ENCODE measurements at regions not wholly inside any gene's neighbourhood (a gene's known extent, or its start where the extent isn't known, plus 50 kb on each side); places are given as distances from the start of the nearest gene placed in this dataset.

DNA sequence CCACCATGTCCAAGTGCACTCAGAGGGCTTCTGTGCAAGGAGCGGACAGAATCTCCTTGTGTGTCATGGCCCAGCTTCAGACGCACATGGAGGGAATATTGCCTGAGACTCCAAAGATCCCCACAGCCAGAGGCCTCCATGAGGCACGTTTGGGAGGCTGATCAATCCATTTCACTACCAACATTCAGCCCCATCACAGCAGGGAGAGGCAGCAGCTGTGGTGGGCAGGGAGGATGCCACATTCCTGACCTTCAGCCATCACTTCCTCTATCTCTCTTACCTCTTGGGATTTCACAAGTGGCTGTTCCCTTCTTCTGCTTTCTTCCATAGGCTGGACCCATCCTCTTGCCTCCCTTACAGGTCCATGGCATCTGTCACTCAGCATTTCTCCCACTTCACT lies 82.4 kb upstream of the MBNL2 start:
- Mint-ChIP-seq H3K27me3 (peaks cover 19% of the 10 kb centered on the region), H3K27ac (no peak overlapping the region), H3K9me3 (ENCODE audit: low read depth) (no peaks in the 10 kb centered on the region), H3K36me3 (ENCODE audit: low read depth) (no peaks in the 10 kb centered on the region), H3K4me3 (no peak overlapping the region), H3K4me1 (peaks cover 16% of the 10 kb centered on the region)
- POLR2A ChIA-PET: no interaction called here
- ATAC-seq: no peak
- intact Hi-C loops (cut with DNase I, micrococcal nuclease): loop anchor here in 1 of 2 experiments (5.0 kb wide), 2 partner anchors 73 to 1713 kb away; no protein-coding TSS in a partner anchor
- CTCF ChIA-PET: interaction anchor here (1.1 kb wide), 1 partner anchor 30 kb away, joined by 4 read pairs; no protein-coding TSS in a partner anchor
- no peak for DNase-seq

DNA sequence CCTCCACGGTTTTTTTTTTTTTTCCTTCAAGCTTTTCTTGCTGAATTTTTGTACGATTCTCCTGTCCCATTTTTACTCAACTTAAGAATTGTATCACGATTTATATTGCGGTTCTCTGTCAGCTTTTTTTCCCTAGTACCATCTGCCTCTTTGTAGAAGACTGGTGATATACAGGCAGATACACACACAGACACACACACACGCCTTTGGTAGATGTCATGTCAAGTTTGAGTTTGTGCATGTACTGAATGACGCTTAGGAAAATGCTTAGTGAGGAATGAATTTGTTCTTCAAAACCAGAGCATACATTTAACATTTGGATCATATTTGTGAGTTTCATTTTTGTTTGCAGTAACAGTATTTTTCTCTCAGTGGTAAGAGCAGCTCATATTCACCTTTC lies 82.0 kb upstream of the MBNL2 start:
- no peak for ATAC-seq
- Mint-ChIP-seq H3K36me3 (ENCODE audit: low read depth) (no peaks in the 10 kb centered on the region), H3K27ac (no peak overlapping the region), H3K4me3 (no peak overlapping the region), H3K27me3 (peaks cover 21% of the 10 kb centered on the region), H3K4me1 (peaks cover 16% of the 10 kb centered on the region), H3K9me3 (ENCODE audit: low read depth) (no peaks in the 10 kb centered on the region)
- intact Hi-C loops (cut with DNase I, micrococcal nuclease): loop anchor here in 1 of 2 experiments (5.0 kb wide), 2 partner anchors 72 to 1712 kb away; no protein-coding TSS in a partner anchor
- ChIA-PET POLR2A (no interaction called here), CTCF (interaction anchor here (1.1 kb wide), 1 partner anchor 30 kb away, joined by 4 read pairs; no protein-coding TSS in a partner anchor)
- no peak for DNase-seq

DNA sequence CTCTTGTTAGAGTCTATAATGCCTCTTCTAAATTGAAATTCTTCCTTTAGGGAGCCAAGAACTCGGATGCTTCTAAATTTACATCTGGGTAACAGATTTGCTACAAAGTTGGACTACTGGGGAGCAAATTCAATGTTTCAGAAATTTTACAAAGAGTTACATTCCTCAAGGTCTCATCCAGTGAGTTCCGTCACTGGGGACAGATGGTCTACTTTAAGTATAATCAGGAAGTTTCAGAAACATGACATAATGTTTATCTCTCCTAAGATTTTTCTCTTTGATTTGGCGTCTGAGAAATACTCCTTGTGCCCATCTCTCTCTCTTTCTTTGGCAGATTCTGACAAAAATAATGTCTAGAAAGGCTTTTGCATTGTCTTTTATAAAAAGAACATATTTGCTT lies 81.5 kb upstream of the MBNL2 start:
- CTCF ChIA-PET: interaction anchor here (1.1 kb wide), 1 partner anchor 31 kb away, joined by 4 read pairs; no protein-coding TSS in a partner anchor
- POLR2A ChIA-PET: no interaction called here
- Mint-ChIP-seq H3K4me3 (no peak overlapping the region), H3K36me3 (ENCODE audit: low read depth) (no peaks in the 10 kb centered on the region), H3K9me3 (ENCODE audit: low read depth) (no peaks in the 10 kb centered on the region), H3K4me1 (peaks cover 16% of the 10 kb centered on the region), H3K27me3 (peaks cover 23% of the 10 kb centered on the region), H3K27ac (no peak overlapping the region)
- ATAC-seq: no peak
- intact Hi-C loops (cut with DNase I, micrococcal nuclease): loop anchor here (1.0 to 5.0 kb wide), 3 partner anchors 14 to 1712 kb away; no protein-coding TSS in a partner anchor
- DNase-seq: no peak

DNA sequence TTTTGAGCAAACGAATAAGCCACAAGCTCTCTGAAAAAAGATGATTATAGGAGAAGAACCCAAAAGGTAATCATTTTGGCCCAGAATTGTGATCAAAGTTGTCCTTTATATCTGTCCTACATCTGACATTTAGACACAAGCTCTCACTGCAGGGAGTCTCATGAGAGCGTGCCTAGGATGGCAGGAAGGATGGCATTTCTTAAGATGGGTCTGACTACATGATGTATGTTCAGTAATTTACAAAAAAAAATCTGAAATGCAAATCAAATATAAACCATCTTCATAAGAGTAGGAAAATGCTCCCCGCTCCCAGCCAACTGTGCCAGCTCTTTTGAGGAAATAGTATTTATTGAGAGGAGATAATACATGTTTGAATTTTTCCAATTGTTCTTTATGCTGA lies 81.0 kb upstream of the MBNL2 start:
- POLR2A ChIA-PET: interaction anchor here (0.7 to 1.0 kb wide), 3 partner anchors 10 to 89 kb away, joined by 3 to 4 read pairs (median 3); no protein-coding TSS in a partner anchor
- no peak for ATAC-seq

DNA sequence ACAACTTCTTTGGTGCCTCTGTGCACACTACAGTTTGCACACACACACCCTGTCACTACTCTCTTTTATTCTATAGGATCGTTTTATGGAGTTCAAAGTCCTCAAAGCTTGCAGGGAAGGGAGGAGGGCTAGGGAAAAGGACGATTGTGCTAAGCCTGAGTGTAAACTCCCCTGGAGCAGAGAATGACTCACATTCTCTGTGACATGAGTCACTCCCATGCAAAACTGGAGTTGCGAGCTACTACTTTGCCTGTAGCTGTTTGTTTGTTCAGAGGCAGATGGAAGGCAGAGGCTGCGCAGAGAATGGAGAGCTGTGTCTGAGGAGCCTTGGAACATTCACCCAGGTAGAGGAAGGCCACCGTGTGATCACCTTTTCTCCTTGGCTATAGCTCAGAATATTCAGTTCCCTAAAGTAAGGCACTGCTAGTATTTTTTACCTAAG lies 80.5 kb upstream of the MBNL2 start:
- peak; percentile 55 for DNase-seq
- intact Hi-C loops (cut with DNase I, micrococcal nuclease): loop anchor here (1.0 to 5.0 kb wide), 3 partner anchors 15 to 1711 kb away; no protein-coding TSS in a partner anchor
- no peak overlapping the region for H3K4me3 Mint-ChIP-seq
- H3K9me3 Mint-ChIP-seq (ENCODE audit: low read depth): no peaks in the 10 kb centered on the region
- H3K27me3 Mint-ChIP-seq: peaks cover 26% of the 10 kb centered on the region
- H3K4me1 Mint-ChIP-seq: peaks cover 16% of the 10 kb centered on the region
- no peak overlapping the region for H3K27ac Mint-ChIP-seq
- no peaks in the 10 kb centered on the region for H3K36me3 Mint-ChIP-seq (ENCODE audit: low read depth)
- ChIA-PET POLR2A (interaction anchor here (0.7 to 1.0 kb wide), 3 partner anchors 11 to 89 kb away, joined by 3 to 4 read pairs (median 3); no protein-coding TSS in a partner anchor), CTCF (interaction anchor here (1.0 to 1.7 kb wide), 7 partner anchors 19 to 217 kb away, joined by 3 to 8 read pairs (median 4); partner anchors contain the start of gene MBNL2)
- peak; percentile 99 for ATAC-seq

More for the DNA sequence above, 81.0 kb upstream of the MBNL2 start:
- Mint-ChIP-seq H3K27me3 (peaks cover 23% of the 10 kb centered on the region), H3K4me1 (peaks cover 16% of the 10 kb centered on the region), H3K9me3 (ENCODE audit: low read depth) (no peaks in the 10 kb centered on the region), H3K27ac (no peak overlapping the region), H3K4me3 (no peak overlapping the region), H3K36me3 (ENCODE audit: low read depth) (no peaks in the 10 kb centered on the region)
- no peak for DNase-seq
- CTCF ChIA-PET: interaction anchor here (1.0 to 1.7 kb wide), 6 partner anchors 19 to 218 kb away, joined by 3 to 8 read pairs (median 5); partner anchors contain the start of gene MBNL2
- intact Hi-C loops (cut with DNase I, micrococcal nuclease): loop anchor here (1.0 to 5.0 kb wide), 3 partner anchors 15 to 1711 kb away; no protein-coding TSS in a partner anchor

DNA sequence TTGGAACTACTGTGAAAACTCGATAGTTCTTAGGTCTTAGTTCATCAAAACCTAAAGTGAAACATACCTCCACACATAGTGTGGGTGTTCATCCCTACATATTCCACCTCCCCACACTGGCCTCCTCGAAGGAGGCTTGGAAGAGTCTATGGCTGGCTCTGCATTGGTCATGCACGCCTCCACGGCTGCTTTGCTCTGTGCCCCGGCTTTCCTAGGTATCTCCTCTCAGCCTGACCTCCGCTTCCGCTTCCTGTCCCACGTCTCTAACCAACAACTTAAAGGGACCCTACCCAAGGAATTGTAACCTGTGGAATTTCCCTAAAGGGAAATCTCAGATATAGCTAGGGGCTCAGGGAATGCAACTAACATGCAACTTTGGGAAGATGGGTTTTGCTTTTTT lies 79.7 kb upstream of the MBNL2 start:
- DNase-seq (no peak), ATAC-seq (no peak)
- Mint-ChIP-seq H3K9me3 (ENCODE audit: low read depth) (no peaks in the 10 kb centered on the region), H3K27me3 (peaks cover 24% of the 10 kb centered on the region), H3K4me1 (peaks cover 16% of the 10 kb centered on the region), H3K36me3 (ENCODE audit: low read depth) (no peaks in the 10 kb centered on the region), H3K4me3 (no peak overlapping the region), H3K27ac (no peak overlapping the region)
- intact Hi-C loops (cut with DNase I, micrococcal nuclease): loop anchor here in 1 of 2 experiments (5.0 kb wide), 2 partner anchors 70 to 1710 kb away; no protein-coding TSS in a partner anchor
- ChIA-PET CTCF (interaction anchor here (0.6 to 1.7 kb wide), 5 partner anchors 49 to 644 kb away, joined by 3 to 6 read pairs (median 4); no protein-coding TSS in a partner anchor), POLR2A (no interaction called here)

DNA sequence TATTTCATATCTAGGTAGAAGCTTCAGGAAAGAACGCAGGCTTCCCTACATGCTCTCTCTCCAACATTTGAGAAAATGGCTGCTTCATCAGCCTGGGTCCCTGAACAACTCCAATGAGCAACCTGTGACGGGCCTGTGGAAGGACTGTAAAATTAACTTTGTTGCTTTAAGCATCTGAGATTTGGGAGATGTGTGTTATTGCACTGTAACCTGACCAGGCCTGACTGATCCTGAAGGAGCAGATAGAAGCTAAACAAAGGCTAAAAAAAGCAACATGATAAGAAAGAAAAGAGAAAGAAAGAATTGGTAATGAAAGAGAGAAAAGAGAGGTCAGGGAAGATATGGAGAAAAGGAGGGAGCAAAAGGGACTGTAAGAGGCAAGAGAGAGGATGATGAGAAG lies 77.1 kb upstream of the MBNL2 start:
- Mint-ChIP-seq H3K4me3 (no peak overlapping the region), H3K4me1 (peaks cover 16% of the 10 kb centered on the region), H3K27me3 (peaks cover 24% of the 10 kb centered on the region), H3K36me3 (ENCODE audit: low read depth) (no peaks in the 10 kb centered on the region), H3K27ac (no peak overlapping the region), H3K9me3 (ENCODE audit: low read depth) (no peaks in the 10 kb centered on the region)
- ATAC-seq: no peak
- no peak for DNase-seq
- intact Hi-C loops (cut with DNase I, micrococcal nuclease): no loop called here
- CTCF ChIA-PET: interaction anchor here (1.0 kb wide), 1 partner anchor 36 kb away, joined by 3 read pairs; no protein-coding TSS in a partner anchor
- POLR2A ChIA-PET: no interaction called here

DNA sequence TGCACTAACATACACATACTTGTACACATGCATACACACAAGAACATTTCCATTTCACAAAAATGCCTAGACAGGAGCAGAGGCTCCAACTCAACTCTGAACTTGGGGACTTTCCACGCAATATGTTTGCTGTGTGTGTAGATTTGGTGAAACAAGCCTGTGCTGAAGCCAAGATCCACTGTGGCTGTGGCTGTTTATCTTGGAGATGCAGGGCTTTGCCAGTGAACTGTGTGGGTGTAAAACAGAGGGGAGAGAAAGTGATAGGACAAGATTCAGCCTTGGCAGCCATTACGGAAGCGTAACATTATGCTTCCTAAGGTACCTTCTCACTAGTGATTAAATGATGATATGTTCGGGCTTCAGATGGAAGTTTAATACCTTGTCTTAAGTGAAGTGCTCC lies 73.2 kb upstream of the MBNL2 start:
- ChIA-PET POLR2A (no interaction called here), CTCF (interaction anchor here (0.8 kb wide), 1 partner anchor 25 kb away, joined by 5 read pairs; no protein-coding TSS in a partner anchor)
- Mint-ChIP-seq H3K4me3 (no peak overlapping the region), H3K27ac (no peak overlapping the region), H3K9me3 (ENCODE audit: low read depth) (no peaks in the 10 kb centered on the region), H3K4me1 (no peaks in the 10 kb centered on the region), H3K36me3 (ENCODE audit: low read depth) (no peaks in the 10 kb centered on the region), H3K27me3 (peaks cover 10% of the 10 kb centered on the region)
- ATAC-seq (no peak), DNase-seq (no peak)
- intact Hi-C loops (cut with DNase I, micrococcal nuclease): no loop called here

DNA sequence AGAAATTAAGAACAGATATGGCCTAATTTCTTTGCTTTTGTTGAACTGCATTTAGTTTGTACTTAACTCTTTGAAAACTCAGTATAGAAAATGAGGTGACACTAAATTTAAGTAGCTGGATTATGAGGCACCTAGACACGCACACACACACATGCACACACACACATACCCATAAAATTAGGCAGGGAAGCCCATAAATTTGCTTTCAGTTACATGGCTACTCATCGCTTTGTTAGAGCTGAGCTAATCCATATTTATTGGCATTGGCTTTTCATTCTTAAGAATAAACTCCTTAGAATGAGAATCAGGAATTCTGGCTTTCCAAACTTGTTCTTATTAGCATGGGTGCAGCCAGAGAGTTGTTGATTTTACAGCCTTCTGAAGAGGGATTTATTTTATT lies 61.7 kb upstream of the MBNL2 start:
- POLR2A ChIA-PET: no interaction called here

DNA sequence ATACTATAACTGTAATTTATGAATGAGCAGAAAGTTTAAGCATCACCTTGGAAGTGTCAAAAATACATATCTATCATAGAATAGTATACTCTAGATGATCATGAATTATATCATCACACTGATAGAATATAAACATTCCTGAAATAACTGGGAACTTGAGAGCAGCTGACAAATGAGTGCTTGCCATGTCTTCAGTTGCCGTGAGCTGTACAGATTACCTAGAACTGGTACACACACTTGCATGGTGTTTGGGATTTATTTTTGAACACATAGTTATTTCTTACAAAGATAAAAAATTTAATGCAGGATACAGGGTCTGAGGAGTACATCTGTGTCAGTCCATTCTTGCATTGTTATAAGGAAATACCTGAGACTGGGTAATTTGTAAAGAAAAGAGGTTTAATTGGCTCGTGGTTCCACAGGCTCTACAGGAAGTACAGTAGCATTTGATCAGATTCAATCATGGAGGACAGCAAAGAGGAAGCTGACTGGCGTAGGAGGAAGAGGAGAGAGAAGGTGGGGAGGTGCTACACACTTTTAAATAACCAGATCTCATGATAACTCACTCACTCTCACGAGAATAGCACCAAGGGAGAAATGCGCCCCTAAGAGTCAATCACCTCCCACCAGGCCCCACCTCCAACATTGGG lies 60.4 kb upstream of the MBNL2 start:
- CTCF ChIA-PET: no interaction called here

More for the DNA sequence above, 61.7 kb upstream of the MBNL2 start:
- Mint-ChIP-seq H3K27me3 (peaks cover 3% of the 10 kb centered on the region), H3K4me1 (peaks cover 3% of the 10 kb centered on the region), H3K36me3 (ENCODE audit: low read depth) (no peaks in the 10 kb centered on the region), H3K9me3 (ENCODE audit: low read depth) (peaks cover 4% of the 10 kb centered on the region), H3K4me3 (no peak overlapping the region), H3K27ac (no peak overlapping the region)
- DNase-seq (no peak), ATAC-seq (no peak)
- CTCF ChIA-PET: interaction anchor here (0.6 to 0.8 kb wide), 4 partner anchors 15 to 97 kb away, joined by 3 read pairs; no protein-coding TSS in a partner anchor
- intact Hi-C loops (cut with DNase I, micrococcal nuclease): no loop called here

DNA sequence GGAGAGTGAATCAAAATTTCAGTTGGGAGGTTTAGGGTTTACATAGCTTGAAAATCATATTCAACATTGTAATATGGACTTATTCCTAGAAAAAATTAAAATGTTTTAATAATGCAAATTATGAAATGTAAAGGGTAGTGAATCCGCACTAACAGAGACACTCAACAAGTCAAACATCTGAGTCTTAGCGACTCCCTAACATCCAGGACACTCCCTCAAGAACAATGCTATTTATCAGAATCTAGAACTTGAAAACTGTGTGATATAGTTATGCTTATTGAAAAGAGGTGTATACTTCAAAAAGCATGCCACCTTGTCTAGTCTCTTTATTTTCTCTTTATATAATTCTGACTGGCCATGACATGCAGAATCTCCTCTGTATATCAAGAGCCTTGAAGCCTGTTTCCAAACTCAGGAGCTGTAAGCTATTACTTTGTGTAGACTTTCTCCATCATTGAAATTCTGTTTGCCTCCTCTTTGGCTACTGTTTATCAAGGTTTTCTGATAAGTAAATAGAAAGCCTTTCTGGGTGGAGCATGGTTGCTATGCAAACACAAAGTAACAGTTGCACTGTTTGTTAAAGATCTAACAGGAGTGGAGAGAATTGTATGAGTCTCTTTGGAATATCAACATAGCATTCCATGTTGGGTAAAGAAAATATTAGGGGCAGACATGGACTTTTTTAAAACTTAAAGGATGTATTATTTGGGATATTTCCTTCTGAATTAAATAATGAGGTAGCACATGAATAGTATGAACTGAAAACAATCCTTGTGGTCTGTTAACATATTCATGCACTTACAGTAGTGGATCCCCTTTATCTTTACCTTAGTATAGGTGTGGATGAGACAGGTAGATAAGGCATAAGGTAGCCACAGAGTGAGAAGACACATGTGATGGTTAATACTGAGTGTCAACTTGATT lies 56.4 kb upstream of the MBNL2 start:
- CTCF ChIA-PET: interaction anchor here (0.5 to 0.8 kb wide), 2 partner anchors 56 to 466 kb away, joined by 3 read pairs; no protein-coding TSS in a partner anchor

More for the DNA sequence above, 60.4 kb upstream of the MBNL2 start:
- POLR2A ChIA-PET: no interaction called here
- ATAC-seq: no peak
- peaks cover 3% of the 10 kb centered on the region for H3K4me1 Mint-ChIP-seq
- intact Hi-C loops (cut with DNase I, micrococcal nuclease): no loop called here
- H3K27me3 Mint-ChIP-seq: peaks cover 3% of the 10 kb centered on the region
- no peak overlapping the region for H3K4me3 Mint-ChIP-seq
- H3K27ac Mint-ChIP-seq: no peak overlapping the region
- no peaks in the 10 kb centered on the region for H3K36me3 Mint-ChIP-seq (ENCODE audit: low read depth)
- peaks cover 4% of the 10 kb centered on the region for H3K9me3 Mint-ChIP-seq (ENCODE audit: low read depth)
- DNase-seq: no peak

More for the DNA sequence above, 56.4 kb upstream of the MBNL2 start:
- intact Hi-C loops (cut with DNase I, micrococcal nuclease): no loop called here
- Mint-ChIP-seq H3K27me3 (peaks cover 7% of the 10 kb centered on the region), H3K9me3 (ENCODE audit: low read depth) (peaks cover 4% of the 10 kb centered on the region), H3K36me3 (ENCODE audit: low read depth) (no peaks in the 10 kb centered on the region), H3K4me1 (peaks cover 3% of the 10 kb centered on the region), H3K27ac (no peak overlapping the region), H3K4me3 (no peak overlapping the region)
- POLR2A ChIA-PET: no interaction called here
- DNase-seq (no peak), ATAC-seq (no peak)
